Urothelium cell line (cell line): ENCODE measurements at regions not wholly inside any gene's neighbourhood (a gene's known extent, or its start where the extent isn't known, plus 50 kb on each side); places are given as distances from the start of the nearest gene placed in this dataset.

Source experiments
- DNase-seq: peaks from one replicate; pipeline ENCODE4 v3.0.0; 2011; ENCODE audit warnings: low spot score, mixed read lengths
- FAIRE-seq: peaks from 2 replicates; lab custom pipeline; 2011; peaks lifted over from hg19 to GRCh38; lab: Jason Lieb, UNC

- DNase-seq: no peak
- no peak for FAIRE-seq
These were observed 687.7 kb downstream of the MATN1 start for GRCh38 chr1:30035522-30036228.

- FAIRE-seq: peak; percentile 52
- DNase-seq: peak; percentile 76
These were observed 688.5 kb downstream of the MATN1 start for GRCh38 chr1:30034627-30035521.

GRCh38 chr1:30034105-30034626, 689.2 kb downstream of the MATN1 start:
- no peak for FAIRE-seq
- DNase-seq: no peak

GRCh38 chr1:30033256-30034104, 689.9 kb downstream of the MATN1 start:
- FAIRE-seq: no peak
- no peak for DNase-seq

- DNase-seq (no peak), FAIRE-seq (no peak)
These were observed 691.1 kb downstream of the MATN1 start for GRCh38 chr1:30032302-30032701.

GRCh38 chr1:30029677-30030076, 693.7 kb downstream of the MATN1 start:
- FAIRE-seq: no peak
- DNase-seq: no peak

GRCh38 chr1:30028939-30029338, 694.4 kb downstream of the MATN1 start:
- DNase-seq (no peak), FAIRE-seq (no peak)

GRCh38 chr1:30028283-30028682, 695.1 kb downstream of the MATN1 start:
- FAIRE-seq: no peak
- no peak for DNase-seq

- FAIRE-seq (no peak), DNase-seq (no peak)
These were observed 696.1 kb downstream of the MATN1 start for GRCh38 chr1:30027247-30027646.

- DNase-seq (no peak), FAIRE-seq (no peak)
These were observed 698.8 kb downstream of the MATN1 start for GRCh38 chr1:30024411-30025195.

GRCh38 chr1:30023339-30024022, 699.9 kb downstream of the MATN1 start:
- FAIRE-seq: no peak
- no peak for DNase-seq

- FAIRE-seq: no peak
These were observed 709.4 kb downstream of the MATN1 start for GRCh38 chr1:30014031-30014430.

GRCh38 chr1:30012455-30013440, 710.6 kb downstream of the MATN1 start:
- FAIRE-seq (no peak), DNase-seq (no peak)

More at GRCh38 chr1:30014031-30014430, 709.4 kb downstream of the MATN1 start:
- DNase-seq: no peak

- no peak for DNase-seq
- no peak for FAIRE-seq
These were observed 711.4 kb downstream of the MATN1 start for GRCh38 chr1:30011970-30012369.

- no peak for FAIRE-seq
- no peak for DNase-seq
These were observed 712.8 kb downstream of the MATN1 start for GRCh38 chr1:30010506-30011106.

GRCh38 chr1:30009720-30010119, 713.7 kb downstream of the MATN1 start:
- FAIRE-seq (no peak), DNase-seq (no peak)

- no peak for FAIRE-seq
These were observed 714.3 kb downstream of the MATN1 start for GRCh38 chr1:30008998-30009657.

More at GRCh38 chr1:30008998-30009657, 714.3 kb downstream of the MATN1 start:
- peak; percentile 43 for DNase-seq
